HEK293 (cell line): ENCODE measurements at regions not wholly inside any gene's neighbourhood (a gene's known extent, or its start where the extent isn't known, plus 50 kb on each side); places are given as distances from the start of the nearest gene placed in this dataset.

Experiments
- CTCF ChIA-PET: fragments of 350-600 bp; formaldehyde crosslinking; extraction: SDS; loops from one replicate; lab custom pipeline; 2021; ENCODE audit warnings: antibody characterized with exemption; lab: Yijun Ruan, JAX
- POLR2A ChIA-PET: fragments of 300-600 bp; formaldehyde crosslinking; extraction: SDS; loops from one replicate; lab custom pipeline; 2020; ENCODE audit warnings: antibody characterized with exemption, inconsistent platforms; lab: Yijun Ruan, JAX
- H3K27ac ChIP-seq: fragments of 200-500 bp; sonication (Bioruptor generic); 2 replicates; pipeline ENCODE4 v1.5.1; 2014; ENCODE audit warnings: low read depth, low read length, control low read depth, inconsistent platforms; ENCODE audit errors: extremely low read depth
- H3K36me3 ChIP-seq, 2 experiments: fragments of 200-500 bp in 1 of 2; sonication (Bioruptor generic) in 1 of 2; 1 replicate in 1 of 2; 2 replicates in 1 of 2; pipeline ENCODE4 v1.5.1; 2014 to 2017; ENCODE audit warnings: inconsistent platforms in 2 of 2, low read length in 2 of 2; ENCODE audit not compliant: control insufficient read depth in 2 of 2, insufficient read depth in 1 of 2
- H3K4me1 ChIP-seq: fragments of 200-500 bp; sonication (Bioruptor generic); 2 replicates; pipeline ENCODE4 v1.5.1; 2014; ENCODE audit warnings: mild to moderate bottlenecking, low read length, inconsistent platforms; ENCODE audit not compliant: control insufficient read depth, insufficient read depth
- H3K4me3 ChIP-seq: 2 replicates; pipeline ENCODE4 v1.5.1; 2011; ENCODE audit warnings: low read depth, mild to moderate bottlenecking, control low read depth, low read length, moderate library complexity
- H3K9me3 ChIP-seq: fragments of 200-500 bp; sonication (Bioruptor generic); 2 replicates; pipeline ENCODE4 v1.5.1; 2014; ENCODE audit warnings: low read depth, low read length, inconsistent platforms; ENCODE audit not compliant: control insufficient read depth, insufficient read depth
- IKZF3 ChIP-seq: fragments of 450-650 bp; IDR thresholded peaks from 2 replicates; pipeline ENCODE4 v1.5.0; 2018; ENCODE audit warnings: missing biosample characterization, mild to moderate bottlenecking, missing genetic modification characterization, moderate library complexity
- KLF16 ChIP-seq: fragments of 450-650 bp; formaldehyde crosslinking; IDR thresholded peaks from 2 replicates; pipeline ENCODE4 v1.5.1; 2017; ENCODE audit warnings: missing biosample characterization, missing genetic modification characterization
- KLF17 ChIP-seq: fragments of 450-650 bp; formaldehyde crosslinking; IDR thresholded peaks from 2 replicates; pipeline ENCODE4 v1.5.1; 2016; ENCODE audit warnings: missing biosample characterization, missing genetic modification characterization
- REPIN1 ChIP-seq: fragments of 450-650 bp; formaldehyde crosslinking; IDR thresholded peaks from 2 replicates; pipeline ENCODE4 v1.5.1; 2017; ENCODE audit warnings: missing biosample characterization, missing genetic modification characterization, low read depth
- ZBTB20 ChIP-seq: fragments of 450-650 bp; formaldehyde crosslinking; IDR thresholded peaks from 2 replicates; pipeline ENCODE4 v1.5.1; 2016; ENCODE audit warnings: missing biosample characterization, missing genetic modification characterization
- ZBTB21 ChIP-seq: fragments of 450-650 bp; formaldehyde crosslinking; IDR thresholded peaks from 2 replicates; pipeline ENCODE4 v1.5.1; 2017; ENCODE audit warnings: missing biosample characterization, missing genetic modification characterization
- ZBTB44 ChIP-seq: fragments of 450-650 bp; IDR thresholded peaks from 2 replicates; pipeline ENCODE4 v1.5.1; 2018; ENCODE audit warnings: missing biosample characterization, mild to moderate bottlenecking, missing genetic modification characterization
- ZIC2 ChIP-seq: fragments of 450-650 bp; formaldehyde crosslinking; IDR thresholded peaks from 2 replicates; pipeline ENCODE4 v1.5.1; 2016; ENCODE audit warnings: missing biosample characterization, missing genetic modification characterization
- ZNF2 ChIP-seq: fragments of 450-650 bp; formaldehyde crosslinking; IDR thresholded peaks from 2 replicates; pipeline ENCODE4 v1.5.1; 2016; ENCODE audit warnings: missing biosample characterization, missing genetic modification characterization
- ZNF221 ChIP-seq: fragments of 450-650 bp; formaldehyde crosslinking; IDR thresholded peaks from 2 replicates; pipeline ENCODE4 v1.5.1; 2017; ENCODE audit warnings: missing biosample characterization, missing genetic modification characterization, borderline replicate concordance
- ZNF473 ChIP-seq: fragments of 450-650 bp; formaldehyde crosslinking; IDR thresholded peaks from 2 replicates; pipeline ENCODE4 v1.5.1; 2017; ENCODE audit warnings: missing biosample characterization, missing genetic modification characterization
- ZNF510 ChIP-seq: fragments of 450-650 bp; formaldehyde crosslinking; IDR thresholded peaks from 2 replicates; pipeline ENCODE4 v1.5.1; 2018; ENCODE audit warnings: mild to moderate bottlenecking, missing genetic modification characterization, missing biosample characterization; ENCODE audit not compliant: insufficient replicate concordance
- ZNF514 ChIP-seq: fragments of 450-650 bp; formaldehyde crosslinking; IDR thresholded peaks from 2 replicates; pipeline ENCODE4 v1.5.1; 2016; ENCODE audit warnings: missing biosample characterization, missing genetic modification characterization
- ZNF529 ChIP-seq: fragments of 450-650 bp; formaldehyde crosslinking; IDR thresholded peaks from 2 replicates; pipeline ENCODE4 v1.5.1; 2017; ENCODE audit warnings: missing genetic modification characterization, missing biosample characterization; ENCODE audit not compliant: insufficient replicate concordance
- ZNF585B ChIP-seq: fragments of 450-650 bp; formaldehyde crosslinking; IDR thresholded peaks from 2 replicates; pipeline ENCODE4 v1.5.1; 2016; ENCODE audit warnings: missing biosample characterization, missing genetic modification characterization
- ZNF600 ChIP-seq: fragments of 450-650 bp; formaldehyde crosslinking; IDR thresholded peaks from 2 replicates; pipeline ENCODE4 v1.5.1; 2016; ENCODE audit warnings: missing biosample characterization, missing genetic modification characterization
- ZNF624 ChIP-seq: fragments of 450-650 bp; formaldehyde crosslinking; IDR thresholded peaks from 2 replicates; pipeline ENCODE4 v1.5.1; 2017; ENCODE audit warnings: missing biosample characterization, missing genetic modification characterization
- ZNF664 ChIP-seq: fragments of 450-650 bp; formaldehyde crosslinking; IDR thresholded peaks from 2 replicates; pipeline ENCODE4 v1.5.1; 2016; ENCODE audit warnings: missing biosample characterization, missing genetic modification characterization
- ZNF692 ChIP-seq: fragments of 450-650 bp; formaldehyde crosslinking; IDR thresholded peaks from 2 replicates; pipeline ENCODE4 v1.5.1; 2016; ENCODE audit warnings: missing biosample characterization, missing genetic modification characterization
- ZNF707 ChIP-seq: fragments of 450-650 bp; formaldehyde crosslinking; IDR thresholded peaks from 2 replicates; pipeline ENCODE4 v1.5.1; 2016; ENCODE audit warnings: missing biosample characterization, missing genetic modification characterization
- ZSCAN30 ChIP-seq: fragments of 450-650 bp; IDR thresholded peaks from 2 replicates; pipeline ENCODE4 v1.5.1; 2018; ENCODE audit warnings: missing biosample characterization, mild to moderate bottlenecking, missing genetic modification characterization, moderate library complexity
- ZXDB ChIP-seq: fragments of 450-650 bp; formaldehyde crosslinking; IDR thresholded peaks from 2 replicates; pipeline ENCODE4 v1.5.1; 2016; ENCODE audit warnings: missing biosample characterization, missing genetic modification characterization
- TF ChIP-seq, protein P1 (sequence below): fragments of 450-650 bp; formaldehyde crosslinking; IDR thresholded peaks from 2 replicates; pipeline ENCODE4 v1.5.1; 2016; ENCODE audit warnings: missing biosample characterization, missing genetic modification characterization

DNA sequence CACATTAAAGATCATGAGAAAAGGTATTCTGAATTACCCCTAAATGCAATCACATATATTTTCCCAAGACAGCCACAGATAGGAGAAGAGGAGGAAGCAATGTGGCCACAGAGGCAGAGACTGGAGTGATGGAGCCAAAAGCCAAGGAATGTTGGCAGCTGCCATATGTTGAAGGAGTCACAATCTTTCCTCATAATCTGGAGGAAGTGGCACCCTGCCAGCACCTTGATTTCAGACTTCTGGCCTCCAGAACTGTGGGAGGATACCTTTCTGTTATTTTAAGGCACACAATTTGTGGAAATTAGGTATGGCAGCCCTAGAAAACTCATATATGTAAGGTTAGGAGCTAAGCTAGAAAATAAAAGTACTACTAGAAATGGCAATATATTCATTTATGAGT is 139.9 kb upstream of the GAS1 start:
- ChIA-PET POLR2A (no interaction called here), CTCF (interaction anchor here (1.1 kb wide), 1 partner anchor 19 kb away, joined by 3 read pairs; no protein-coding TSS in a partner anchor)
- no peak overlapping the region for H3K4me3 ChIP-seq
- TF ChIP-seq ZSCAN30 (tag by site-specific recombination) (no peak), ZIC2 (tag by site-specific recombination) (no peak)
- H3K36me3 ChIP-seq, result no peaks in the 10 kb centered on the region
- H3K9me3 ChIP-seq, result no peaks in the 10 kb centered on the region
- H3K4me1 ChIP-seq, result no peaks in the 10 kb centered on the region
- H3K27ac ChIP-seq, result no peak overlapping the region

DNA sequence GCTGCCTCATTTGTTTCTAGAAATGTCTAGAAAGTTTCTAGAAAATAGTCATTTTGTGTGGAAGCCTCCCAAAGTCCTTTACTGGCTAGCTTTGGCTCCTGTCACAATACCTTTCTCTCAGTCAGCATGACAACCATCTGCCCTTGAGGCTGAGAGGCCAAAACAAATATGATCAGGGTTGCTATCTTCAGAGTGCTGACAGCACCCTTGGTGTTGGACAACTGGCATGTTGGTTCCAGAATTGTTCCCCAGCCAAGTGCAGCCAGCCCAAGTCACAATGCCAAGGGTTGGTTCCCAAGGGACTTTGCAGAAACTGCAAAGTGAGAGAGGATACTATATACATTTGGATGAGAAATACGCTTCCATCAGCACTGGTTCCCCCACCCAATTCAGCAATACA is 140.9 kb upstream of the GAS1 start:
- Histone ChIP-seq H3K36me3 (no peaks in the 10 kb centered on the region), H3K4me3 (no peak overlapping the region), H3K4me1 (no peaks in the 10 kb centered on the region), H3K9me3 (no peaks in the 10 kb centered on the region), H3K27ac (no peak overlapping the region)
- ChIA-PET POLR2A (no interaction called here), CTCF (interaction anchor here (0.5 to 0.6 kb wide), 2 partner anchors 234 to 679 kb away, joined by 3 read pairs; no protein-coding TSS in a partner anchor)
- TF ChIP-seq ZNF514 (tag by site-specific recombination) (no peak), ZNF221 (no peak), KLF17 (tag by site-specific recombination) (no peak), ZNF624 (tag by site-specific recombination) (no peak), ZXDB (tag by site-specific recombination) (no peak)

GRCh38 chr9:87088621-87089365 is 141.5 kb upstream of the GAS1 start:
- Histone ChIP-seq H3K9me3 (no peaks in the 10 kb centered on the region), H3K36me3 (no peaks in the 10 kb centered on the region), H3K27ac (no peak overlapping the region), H3K4me3 (no peak overlapping the region), H3K4me1 (no peaks in the 10 kb centered on the region)
- ChIA-PET POLR2A (no interaction called here), CTCF (interaction anchor here (0.7 kb wide), 1 partner anchor 57 kb away, joined by 3 read pairs; no protein-coding TSS in a partner anchor)
- TF ChIP-seq ZNF510 (tag by site-specific recombination) (no peak), ZNF692 (tag by site-specific recombination) (no peak), ZNF529 (tag by site-specific recombination) (no peak), ZNF2 (tag by site-specific recombination) (no peak), ZNF221 (no peak), ZNF473 (tag by site-specific recombination) (no peak), ZNF624 (tag by site-specific recombination) (no peak), ZNF664 (no peak), ZNF585B (tag by site-specific recombination) (no peak), ZBTB21 (tag by site-specific recombination) (no peak), ZNF600 (no peak), KLF16 (tag by site-specific recombination) (no peak), ZBTB20 (tag by site-specific recombination) (no peak), REPIN1 (no peak), IKZF3 (tag by site-specific recombination) (no peak), ZBTB44 (tag by site-specific recombination) (no peak), ZNF707 (tag by site-specific recombination) (no peak)
- TF ChIP-seq, protein P1, sequence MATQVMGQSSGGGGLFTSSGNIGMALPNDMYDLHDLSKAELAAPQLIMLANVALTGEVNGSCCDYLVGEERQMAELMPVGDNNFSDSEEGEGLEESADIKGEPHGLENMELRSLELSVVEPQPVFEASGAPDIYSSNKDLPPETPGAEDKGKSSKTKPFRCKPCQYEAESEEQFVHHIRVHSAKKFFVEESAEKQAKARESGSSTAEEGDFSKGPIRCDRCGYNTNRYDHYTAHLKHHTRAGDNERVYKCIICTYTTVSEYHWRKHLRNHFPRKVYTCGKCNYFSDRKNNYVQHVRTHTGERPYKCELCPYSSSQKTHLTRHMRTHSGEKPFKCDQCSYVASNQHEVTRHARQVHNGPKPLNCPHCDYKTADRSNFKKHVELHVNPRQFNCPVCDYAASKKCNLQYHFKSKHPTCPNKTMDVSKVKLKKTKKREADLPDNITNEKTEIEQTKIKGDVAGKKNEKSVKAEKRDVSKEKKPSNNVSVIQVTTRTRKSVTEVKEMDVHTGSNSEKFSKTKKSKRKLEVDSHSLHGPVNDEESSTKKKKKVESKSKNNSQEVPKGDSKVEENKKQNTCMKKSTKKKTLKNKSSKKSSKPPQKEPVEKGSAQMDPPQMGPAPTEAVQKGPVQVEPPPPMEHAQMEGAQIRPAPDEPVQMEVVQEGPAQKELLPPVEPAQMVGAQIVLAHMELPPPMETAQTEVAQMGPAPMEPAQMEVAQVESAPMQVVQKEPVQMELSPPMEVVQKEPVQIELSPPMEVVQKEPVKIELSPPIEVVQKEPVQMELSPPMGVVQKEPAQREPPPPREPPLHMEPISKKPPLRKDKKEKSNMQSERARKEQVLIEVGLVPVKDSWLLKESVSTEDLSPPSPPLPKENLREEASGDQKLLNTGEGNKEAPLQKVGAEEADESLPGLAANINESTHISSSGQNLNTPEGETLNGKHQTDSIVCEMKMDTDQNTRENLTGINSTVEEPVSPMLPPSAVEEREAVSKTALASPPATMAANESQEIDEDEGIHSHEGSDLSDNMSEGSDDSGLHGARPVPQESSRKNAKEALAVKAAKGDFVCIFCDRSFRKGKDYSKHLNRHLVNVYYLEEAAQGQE, result no peak
